ENCODE measurements at regions not wholly inside any gene's neighbourhood (a gene's known extent, or its start where the extent isn't known, plus 50 kb on each side); places are given as distances from the start of the nearest gene placed in this dataset.
A peak's percentile ranks its signal among the peaks of the same experiment; 100 is the strongest.

GRCh38 chrX:6372981-6373380 lies 144.3 kb upstream of the NLGN4X start:
- 75 to 78% methylated on average over 1 of the region's 1 CpG for WGBS, 2 donors

DNA sequence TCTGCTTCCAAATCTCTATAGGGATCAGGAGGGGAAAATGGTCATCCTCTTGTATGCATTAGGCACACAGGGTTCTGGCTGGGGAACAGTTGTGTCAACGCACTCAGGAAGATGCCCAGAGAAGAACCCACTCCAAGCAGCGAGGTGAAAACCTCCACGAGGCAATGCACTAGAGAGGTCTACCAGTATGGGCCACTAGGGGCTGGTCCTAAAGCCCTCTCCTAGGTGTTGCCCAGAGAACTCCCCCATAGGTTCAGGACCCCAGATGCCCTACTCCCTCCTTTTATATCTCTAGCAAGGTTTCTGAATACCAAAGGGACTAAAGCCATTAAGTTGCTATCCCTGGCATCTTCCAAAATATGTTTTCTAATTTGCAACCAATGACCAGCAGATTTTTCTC lies 142.7 kb upstream of the NLGN4X start:
- Histone ChIP-seq H3K27ac (no peak overlapping the region), H3K4me1 (no peaks in the 10 kb centered on the region), H3K36me3 (no peaks in the 10 kb centered on the region), H3K4me3 (no peak overlapping the region), H3K9me3 (peaks cover 0 to 7% (median 0%) of the 10 kb centered on the region in 11 donors), H3K27me3 (no peaks in the 10 kb centered on the region)
- 67 to 70% methylated on average over 3 of the region's 3 CpGs for WGBS, 2 donors
- DNase-seq, result no peak
- intact Hi-C loops (cut with DNase I), result no loop called here
- TF ChIP-seq CTCF (IDR thresholded peaks at IDR 0.05), result no peak
- ATAC-seq, result no peak

More at GRCh38 chrX:6372981-6373380, 144.3 kb upstream of the NLGN4X start:
- DNase-seq (no peak), ATAC-seq (no peak)
- no peak overlapping the region for H3K4me3 ChIP-seq
- no peak for TF ChIP-seq CTCF (IDR thresholded peaks at IDR 0.05)
- H3K9me3 ChIP-seq, result peaks cover 0 to 7% (median 0%) of the 10 kb centered on the region in 11 donors
- H3K4me1 ChIP-seq, result no peaks in the 10 kb centered on the region
- intact Hi-C loops (cut with DNase I), result no loop called here
- no peak overlapping the region for H3K27ac ChIP-seq
- H3K27me3 ChIP-seq, result no peaks in the 10 kb centered on the region
- no peaks in the 10 kb centered on the region for H3K36me3 ChIP-seq

- ATAC-seq, result no peak
- Histone ChIP-seq H3K27me3 (no peaks in the 10 kb centered on the region), H3K9me3 (peaks cover 0 to 6% (median 0%) of the 10 kb centered on the region in 11 donors), H3K4me1 (no peaks in the 10 kb centered on the region), H3K4me3 (no peak overlapping the region), H3K27ac (no peak overlapping the region), H3K36me3 (no peaks in the 10 kb centered on the region)
- TF ChIP-seq CTCF (IDR thresholded peaks at IDR 0.05), result peak in 1 of 9 donors; percentile 9
- intact Hi-C loops (cut with DNase I), result no loop called here
- DNase-seq, result no peak
- 47 to 55% methylated on average over 4 of the region's 4 CpGs for WGBS, 2 donors
Measured at GRCh38 chrX:6363188-6363587, 134.5 kb upstream of the NLGN4X start.

GRCh38 chrX:6325437-6325836 lies 96.8 kb upstream of the NLGN4X start:
- ATAC-seq (no peak), DNase-seq (no peak)
- Histone ChIP-seq H3K4me3 (no peak overlapping the region), H3K9me3 (peaks cover 0 to 28% (median 0%) of the 10 kb centered on the region in 11 donors), H3K36me3 (no peaks in the 10 kb centered on the region), H3K27ac (no peak overlapping the region), H3K4me1 (no peaks in the 10 kb centered on the region), H3K27me3 (no peaks in the 10 kb centered on the region)
- intact Hi-C loops (cut with DNase I), result no loop called here
- no peak for TF ChIP-seq CTCF (IDR thresholded peaks at IDR 0.05)
- WGBS, 2 donors, result 51 to 68% methylated on average over 4 of the region's 4 CpGs
